ENCODE measurements at regions not wholly inside any gene's neighbourhood (a gene's known extent, or its start where the extent isn't known, plus 50 kb on each side); places are given as distances from the start of the nearest gene placed in this dataset.

GRCh38 chr9:80242022-80242421 lies 670.3 kb downstream of the TLE4 start:
- ChIA-PET CTCF (no interaction called here), POLR2A (no interaction called here)
- no peak for TF ChIP-seq CTCF (IDR thresholded peaks at IDR 0.05; ENCODE audit: control extremely low read depth, extremely low read depth, low read depth, missing control alignments)
- no peak for DNase-seq (ENCODE audit: extremely low spot score)

GRCh38 chr9:80235752-80236151 lies 664.0 kb downstream of the TLE4 start:
- POLR2A ChIA-PET, result no interaction called here
- CTCF ChIA-PET, result interaction anchor here (0.6 to 2.9 kb wide), 2 partner anchors 8 to 12 kb away, joined by 3 to 7 read pairs; no protein-coding TSS in a partner anchor
- TF ChIP-seq CTCF (IDR thresholded peaks at IDR 0.05; ENCODE audit: control extremely low read depth, extremely low read depth, low read depth, missing control alignments), result no peak
- DNase-seq (ENCODE audit: extremely low spot score), result no peak

- TF ChIP-seq CTCF (IDR thresholded peaks at IDR 0.05; ENCODE audit: control extremely low read depth, extremely low read depth, low read depth, missing control alignments), result no peak
- DNase-seq (ENCODE audit: extremely low spot score), result no peak
- ChIA-PET CTCF (interaction anchor here (2.9 kb wide), 1 partner anchor 10 kb away, joined by 7 read pairs; no protein-coding TSS in a partner anchor), POLR2A (no interaction called here)
Measured at GRCh38 chr9:80233906-80234305, 662.1 kb downstream of the TLE4 start.

- POLR2A ChIA-PET, result no interaction called here
- CTCF ChIA-PET, result interaction anchor here (1.5 to 2.9 kb wide), 2 partner anchors 10 to 17 kb away, joined by 3 to 7 read pairs; no protein-coding TSS in a partner anchor
- no peak for TF ChIP-seq CTCF (IDR thresholded peaks at IDR 0.05; ENCODE audit: control extremely low read depth, extremely low read depth, low read depth, missing control alignments)
- no peak for DNase-seq (ENCODE audit: extremely low spot score)
Measured at GRCh38 chr9:80233102-80233843, 661.5 kb downstream of the TLE4 start.

GRCh38 chr9:80231318-80232236 lies 659.8 kb downstream of the TLE4 start:
- POLR2A ChIA-PET, result no interaction called here
- CTCF ChIA-PET, result interaction anchor here (1.2 to 1.5 kb wide), 2 partner anchors 14 to 16 kb away, joined by 3 to 4 read pairs; no protein-coding TSS in a partner anchor
- TF ChIP-seq CTCF (IDR thresholded peaks at IDR 0.05; ENCODE audit: control extremely low read depth, extremely low read depth, low read depth, missing control alignments), result no peak

GRCh38 chr9:80223897-80224296 lies 652.1 kb downstream of the TLE4 start:
- ChIA-PET CTCF (no interaction called here), POLR2A (no interaction called here)
- TF ChIP-seq CTCF (IDR thresholded peaks at IDR 0.05; ENCODE audit: control extremely low read depth, extremely low read depth, low read depth, missing control alignments), result no peak
- no peak for DNase-seq (ENCODE audit: extremely low spot score)

More at GRCh38 chr9:80231318-80232236, 659.8 kb downstream of the TLE4 start:
- DNase-seq (ENCODE audit: extremely low spot score), result no peak

Measured in GM10248 (cell line).